Body of pancreas (tissue), 4 donors: ENCODE measurements at regions not wholly inside any gene's neighbourhood (a gene's known extent, or its start where the extent isn't known, plus 50 kb on each side); places are given as distances from the start of the nearest gene placed in this dataset.

Experiments
- CTCF ChIP-seq, 7 experiments: fragments of 450-650 bp in 4 of 7; fragments of 200-600 bp in 3 of 7; sonication (generic) in 3 of 7; IDR thresholded peaks; one replicate each; pipeline ENCODE4 v1.5.1; 2016 to 2019; ENCODE audit warnings: antibody characterized with exemption in 7 of 7
- POLR2A ChIP-seq, 3 donors: fragments of 450-650 bp; IDR thresholded peaks; one replicate each; pipeline ENCODE4 v1.6.1; 2016; ENCODE audit warnings: antibody characterized with exemption in 3 of 3, mild to moderate bottlenecking in 2 of 3

DNA sequence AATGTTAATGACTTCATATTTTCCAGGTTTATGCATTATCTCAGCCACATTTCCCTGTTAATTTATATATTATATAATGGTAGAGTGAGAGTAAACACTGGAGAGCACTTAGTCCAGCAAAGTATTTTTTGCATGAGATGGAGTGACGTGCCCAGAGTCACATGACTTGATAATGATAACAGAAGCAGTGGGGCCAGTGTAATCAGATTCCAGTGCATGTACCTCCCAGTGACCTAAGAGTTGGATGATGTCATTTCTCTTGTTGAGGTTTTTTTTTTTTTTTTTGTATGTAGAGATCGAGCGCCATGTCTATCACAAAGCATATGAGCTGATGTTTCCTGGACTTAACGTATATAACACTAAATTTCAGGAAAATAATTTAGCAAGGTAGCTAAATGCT is 375.3 kb downstream of the CNTN6 start:
- TF ChIP-seq POLR2A (IDR thresholded peaks at IDR 0.05) (no peak), CTCF (IDR thresholded peaks at IDR 0.05) (no peak)
